Testis (tissue), 2 donors: ENCODE measurements at regions not wholly inside any gene's neighbourhood (a gene's known extent, or its start where the extent isn't known, plus 50 kb on each side); places are given as distances from the start of the nearest gene placed in this dataset.

ENCODE experiments used
- CTCF ChIP-seq, 3 experiments: fragments of 450-650 bp in 2 of 3; fragments of 200-600 bp in 1 of 3; sonication (generic) in 1 of 3; IDR thresholded peaks; one replicate each; pipeline ENCODE4 v1.5.1; 2016 to 2019; ENCODE audit warnings: antibody characterized with exemption in 3 of 3, mild to moderate bottlenecking in 2 of 3, moderate library complexity in 1 of 3
- POLR2A ChIP-seq: fragments of 450-650 bp; IDR thresholded peaks from one replicate; pipeline ENCODE4 v1.6.1; 2017; ENCODE audit warnings: antibody characterized with exemption, mild to moderate bottlenecking, moderate library complexity

- TF ChIP-seq CTCF (IDR thresholded peaks at IDR 0.05) (no peak), POLR2A (no peak)
Measured at GRCh38 chr12:128140551-128140950, 126.4 kb upstream of the TMEM132C start.
